Activated naive CD4-positive, alpha-beta T cell treated with anti-CD3 and anti-CD28 coated beads for 36 hours (primary cell): ENCODE measurements at regions not wholly inside any gene's neighbourhood (a gene's known extent, or its start where the extent isn't known, plus 50 kb on each side); places are given as distances from the start of the nearest gene placed in this dataset.
A peak's percentile ranks its signal among the peaks of the same experiment; 100 is the strongest.
"Not testable (repeated sequence)": the region's sequence is repeated elsewhere in the genome, so short reads cannot be mapped to it uniquely, and the experiment has no call there.

Experiments used
- CTCF ChIA-PET: fragments of 350-600 bp; sonication (Branson Sonifier 250); formaldehyde crosslinking; loops from one replicate; lab custom pipeline; 2021; ENCODE audit warnings: antibody characterized with exemption; lab: Charles Lee
- DNase-seq: peaks from one replicate; pipeline ENCODE4 v3.0.0-alpha.2; 2020
- H3K27ac Mint-ChIP-seq: one replicate; pipeline ENCODE4 v1.8.0; 2021; ENCODE audit warnings: mild to moderate bottlenecking, mixed read lengths
- H3K27me3 Mint-ChIP-seq: one replicate; pipeline ENCODE4 v1.8.0; 2021; ENCODE audit warnings: low read depth, mixed read lengths
- H3K36me3 Mint-ChIP-seq: one replicate; pipeline ENCODE4 v1.8.0; 2021; ENCODE audit warnings: low read depth, mixed read lengths
- H3K4me1 Mint-ChIP-seq: one replicate; pipeline ENCODE4 v1.8.0; 2021; ENCODE audit warnings: low read depth, mixed read lengths
- H3K4me3 Mint-ChIP-seq: one replicate; pipeline ENCODE4 v1.8.0; 2021; ENCODE audit warnings: mild to moderate bottlenecking, moderate library complexity, mixed read lengths
- H3K9me3 Mint-ChIP-seq: one replicate; pipeline ENCODE4 v1.8.0; 2021; ENCODE audit warnings: mixed read lengths
- intact Hi-C: fragments of 100-400 bp; cut with micrococcal nuclease; formaldehyde crosslinking; loops from one replicate; pipeline ENCODE4 v1.15.1; 2023

- H3K27ac Mint-ChIP-seq: no peak overlapping the region
- H3K36me3 Mint-ChIP-seq: no peaks in the 10 kb centered on the region
- intact Hi-C loops: loop anchor here (1.0 to 10.0 kb wide), 6 partner anchors 33 to 636 kb away; partner anchors contain the start of gene ACBD5
- no peak overlapping the region for H3K4me3 Mint-ChIP-seq
- DNase-seq: peak; percentile 89
- H3K9me3 Mint-ChIP-seq: no peaks in the 10 kb centered on the region
- H3K4me1 Mint-ChIP-seq: peaks cover 3% of the 10 kb centered on the region
- CTCF ChIA-PET: interaction anchor here (0.6 to 1.9 kb wide), 23 partner anchors 9 to 863 kb away, joined by 3 to 17 read pairs (median 4); no protein-coding TSS in a partner anchor
- no peaks in the 10 kb centered on the region for H3K27me3 Mint-ChIP-seq
Observed at GRCh38 chr10:27360581-27361172, 120.1 kb upstream of the ACBD5 start.

- CTCF ChIA-PET: interaction anchor here (0.6 to 1.9 kb wide), 18 partner anchors 8 to 471 kb away, joined by 3 to 17 read pairs (median 4); no protein-coding TSS in a partner anchor
- Mint-ChIP-seq H3K36me3 (no peaks in the 10 kb centered on the region), H3K9me3 (no peaks in the 10 kb centered on the region), H3K4me1 (no peaks in the 10 kb centered on the region), H3K27ac (no peak overlapping the region), H3K4me3 (no peak overlapping the region), H3K27me3 (no peaks in the 10 kb centered on the region)
- no peak for DNase-seq
- intact Hi-C loops: loop anchor here (1.0 to 10.0 kb wide), 6 partner anchors 33 to 635 kb away; partner anchors contain the start of gene ACBD5
Observed at GRCh38 chr10:27359792-27360355, 119.3 kb upstream of the ACBD5 start.

GRCh38 chr10:27356738-27357137 is 116.1 kb upstream of the ACBD5 start:
- CTCF ChIA-PET: no interaction called here
- Mint-ChIP-seq H3K27ac (no peak overlapping the region), H3K9me3 (no peaks in the 10 kb centered on the region), H3K4me3 (no peak overlapping the region), H3K4me1 (peaks cover 4% of the 10 kb centered on the region), H3K27me3 (peaks cover 6% of the 10 kb centered on the region), H3K36me3 (no peaks in the 10 kb centered on the region)
- intact Hi-C loops: no loop called here
- DNase-seq: no peak

GRCh38 chr10:27355918-27356573 is 115.4 kb upstream of the ACBD5 start:
- CTCF ChIA-PET: no interaction called here
- H3K27ac Mint-ChIP-seq: no peak overlapping the region
- H3K27me3 Mint-ChIP-seq: peaks cover 8% of the 10 kb centered on the region
- no peak for DNase-seq
- intact Hi-C loops: no loop called here
- H3K9me3 Mint-ChIP-seq: no peaks in the 10 kb centered on the region
- no peaks in the 10 kb centered on the region for H3K36me3 Mint-ChIP-seq
- H3K4me1 Mint-ChIP-seq: peaks cover 4% of the 10 kb centered on the region
- H3K4me3 Mint-ChIP-seq: no peak overlapping the region

GRCh38 chr10:27354643-27355270 is 114.2 kb upstream of the ACBD5 start:
- H3K36me3 Mint-ChIP-seq, H3K4me1 Mint-ChIP-seq, H3K9me3 Mint-ChIP-seq, intact Hi-C loops, CTCF ChIA-PET, H3K27ac Mint-ChIP-seq: not testable (repeated sequence)
- DNase-seq: peak; percentile 10
- Mint-ChIP-seq H3K27me3 (peaks cover 10% of the 10 kb centered on the region), H3K4me3 (peak overlapping the region; percentile 22)

- CTCF ChIA-PET, DNase-seq, intact Hi-C loops, H3K27ac Mint-ChIP-seq, H3K9me3 Mint-ChIP-seq, H3K4me1 Mint-ChIP-seq, H3K36me3 Mint-ChIP-seq: not testable (repeated sequence)
- Mint-ChIP-seq H3K4me3 (peak overlapping the region; percentile 22), H3K27me3 (peaks cover 10% of the 10 kb centered on the region)
Observed at GRCh38 chr10:27354100-27354499, 113.5 kb upstream of the ACBD5 start.

GRCh38 chr10:27349987-27350386 is 109.4 kb upstream of the ACBD5 start:
- no peak for DNase-seq
- CTCF ChIA-PET: no interaction called here
- Mint-ChIP-seq H3K27ac (no peak overlapping the region), H3K9me3 (no peaks in the 10 kb centered on the region), H3K27me3 (peaks cover 17% of the 10 kb centered on the region), H3K36me3 (no peaks in the 10 kb centered on the region), H3K4me3 (no peak overlapping the region), H3K4me1 (peaks cover 17% of the 10 kb centered on the region)
- intact Hi-C loops: no loop called here

GRCh38 chr10:27347827-27348207 is 107.2 kb upstream of the ACBD5 start:
- H3K4me3 Mint-ChIP-seq, H3K27ac Mint-ChIP-seq, H3K9me3 Mint-ChIP-seq, H3K36me3 Mint-ChIP-seq, intact Hi-C loops, DNase-seq: not testable (repeated sequence)
- peaks cover 25% of the 10 kb centered on the region for H3K4me1 Mint-ChIP-seq
- CTCF ChIA-PET: interaction anchor here (0.8 to 0.9 kb wide), 2 partner anchors 12 to 13 kb away, joined by 3 to 4 read pairs; no protein-coding TSS in a partner anchor
- peaks cover 17% of the 10 kb centered on the region for H3K27me3 Mint-ChIP-seq

- CTCF ChIA-PET: no interaction called here
- Mint-ChIP-seq H3K4me1 (peaks cover 25% of the 10 kb centered on the region), H3K9me3 (no peaks in the 10 kb centered on the region), H3K36me3 (no peaks in the 10 kb centered on the region), H3K27me3 (peaks cover 6% of the 10 kb centered on the region), H3K4me3 (no peak overlapping the region), H3K27ac (peak overlapping the region; percentile 42)
- no peak for DNase-seq
- intact Hi-C loops: loop anchor here (1.0 kb wide), 1 partner anchor 401 kb away; no protein-coding TSS in a partner anchor
Observed at GRCh38 chr10:27345455-27345920, 104.9 kb upstream of the ACBD5 start.

GRCh38 chr10:27344568-27345454 is 104.2 kb upstream of the ACBD5 start:
- peaks cover 25% of the 10 kb centered on the region for H3K4me1 Mint-ChIP-seq
- no peaks in the 10 kb centered on the region for H3K9me3 Mint-ChIP-seq
- H3K27ac Mint-ChIP-seq: peak overlapping the region; percentile 42
- CTCF ChIA-PET: interaction anchor here (0.7 kb wide), 1 partner anchor 1071 kb away, joined by 3 read pairs; no protein-coding TSS in a partner anchor
- no peaks in the 10 kb centered on the region for H3K36me3 Mint-ChIP-seq
- peaks cover 6% of the 10 kb centered on the region for H3K27me3 Mint-ChIP-seq
- no peak overlapping the region for H3K4me3 Mint-ChIP-seq
- peak; percentile 30 for DNase-seq
- intact Hi-C loops: loop anchor here (1.0 kb wide), 1 partner anchor 401 kb away; no protein-coding TSS in a partner anchor

- CTCF ChIA-PET: interaction anchor here (1.1 kb wide), 1 partner anchor 20 kb away, joined by 4 read pairs; no protein-coding TSS in a partner anchor
- Mint-ChIP-seq H3K36me3 (no peaks in the 10 kb centered on the region), H3K9me3 (no peaks in the 10 kb centered on the region), H3K4me3 (no peak overlapping the region), H3K4me1 (peaks cover 21% of the 10 kb centered on the region), H3K27me3 (peaks cover 2% of the 10 kb centered on the region), H3K27ac (no peak overlapping the region)
- DNase-seq: no peak
- intact Hi-C loops: no loop called here
Observed at GRCh38 chr10:27341001-27341400, 100.4 kb upstream of the ACBD5 start.
